SW 1271 (cell line): ENCODE measurements at regions not wholly inside any gene's neighbourhood (a gene's known extent, or its start where the extent isn't known, plus 50 kb on each side); places are given as distances from the start of the nearest gene placed in this dataset.
"Not testable (repeated sequence)": the region's sequence is repeated elsewhere in the genome, so short reads cannot be mapped to it uniquely, and the experiment has no call there.

ENCODE experiments used
- DNase-seq, 2 experiments: peaks; one replicate each; lab custom pipeline; 2025; lab: John Stamatoyannopoulos, UW

- DNase-seq, result no peak
These were observed 628.0 kb downstream of the TMEM114 start for GRCh38 chr16:7962091-7962879.

DNA sequence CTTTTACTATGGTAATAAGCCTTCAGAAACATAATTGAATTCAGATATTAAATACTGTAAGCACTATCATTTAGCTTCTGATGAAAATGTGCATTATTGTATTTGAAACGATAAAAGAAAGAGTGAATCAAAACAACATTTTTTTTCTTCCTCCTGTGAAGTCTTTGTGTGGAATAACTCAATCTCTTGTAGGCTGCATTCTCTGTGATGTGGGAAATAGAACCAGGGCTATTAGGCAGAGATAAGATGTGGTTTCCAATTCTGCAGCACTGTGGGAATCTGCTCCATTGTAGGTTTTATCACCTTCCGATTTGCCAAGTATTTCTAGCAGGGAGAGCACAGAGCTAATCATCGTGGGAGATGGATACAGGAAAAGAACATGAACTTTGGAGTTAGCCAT is 624.5 kb downstream of the RBFOX1 start:
- no peak for DNase-seq

DNA sequence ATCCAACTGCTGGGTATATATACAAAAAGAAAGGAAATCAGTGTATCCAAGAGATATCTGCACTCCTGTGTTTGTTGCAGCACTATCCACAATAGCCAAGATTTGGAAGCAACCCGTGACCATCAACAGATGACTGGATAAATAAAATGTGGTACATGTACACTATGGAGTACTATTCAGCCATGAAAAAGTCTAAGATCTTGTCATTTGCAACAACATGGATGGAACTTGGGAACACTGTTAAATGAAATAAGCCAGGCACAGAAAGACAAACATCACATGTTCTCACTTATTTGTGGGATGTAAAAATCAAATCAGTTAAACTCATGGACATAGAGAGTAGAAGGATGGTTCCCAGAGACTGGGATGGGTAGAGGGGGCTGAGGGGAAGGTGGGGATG is 620.7 kb downstream of the RBFOX1 start:
- DNase-seq, result no peak

- no peak for DNase-seq
These were observed 613.5 kb downstream of the RBFOX1 start for GRCh38 chr16:7946142-7946541.

GRCh38 chr16:7938175-7938574 is 605.5 kb downstream of the RBFOX1 start:
- no peak for DNase-seq

DNA sequence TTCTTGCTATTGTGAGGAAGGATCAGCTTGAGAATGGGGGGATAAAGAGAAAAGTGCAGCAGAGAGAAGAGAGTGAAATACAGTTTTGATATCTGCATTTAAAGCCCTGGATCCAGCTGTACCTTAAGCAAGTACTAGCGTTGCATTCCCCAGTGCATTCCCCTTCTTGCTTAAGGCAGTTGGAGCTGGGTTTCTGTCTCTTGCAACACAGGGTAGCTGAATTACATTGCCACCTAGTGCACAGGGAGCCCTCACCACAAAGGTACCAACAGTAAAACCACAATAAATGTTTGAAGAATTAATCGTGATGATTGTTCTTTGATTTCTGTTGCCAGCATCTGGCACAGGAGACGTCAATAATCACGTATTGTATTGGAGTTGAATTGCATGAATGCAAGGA is 588.7 kb downstream of the RBFOX1 start:
- DNase-seq, result no peak

- no peak for DNase-seq
These were observed 587.1 kb downstream of the RBFOX1 start for GRCh38 chr16:7919782-7920181.

DNA sequence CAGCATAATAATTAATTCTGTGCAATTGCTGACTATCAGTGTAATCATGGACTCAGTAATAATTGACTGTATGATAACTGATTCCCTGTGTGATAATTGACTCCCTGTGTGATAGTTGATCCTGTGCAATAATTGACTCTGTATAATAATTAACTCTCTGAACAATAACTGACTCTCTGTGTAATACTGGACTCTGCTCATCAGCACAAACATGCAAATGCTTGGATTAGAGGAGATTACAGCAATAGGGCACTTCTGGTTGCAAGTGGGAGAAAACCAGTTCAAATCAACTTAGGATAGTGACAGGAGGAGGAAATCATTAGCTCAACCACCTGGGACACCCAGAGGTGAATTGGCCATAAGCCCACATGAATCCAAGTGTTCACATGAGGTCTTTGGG is 582.1 kb downstream of the RBFOX1 start:
- DNase-seq, result no peak

DNA sequence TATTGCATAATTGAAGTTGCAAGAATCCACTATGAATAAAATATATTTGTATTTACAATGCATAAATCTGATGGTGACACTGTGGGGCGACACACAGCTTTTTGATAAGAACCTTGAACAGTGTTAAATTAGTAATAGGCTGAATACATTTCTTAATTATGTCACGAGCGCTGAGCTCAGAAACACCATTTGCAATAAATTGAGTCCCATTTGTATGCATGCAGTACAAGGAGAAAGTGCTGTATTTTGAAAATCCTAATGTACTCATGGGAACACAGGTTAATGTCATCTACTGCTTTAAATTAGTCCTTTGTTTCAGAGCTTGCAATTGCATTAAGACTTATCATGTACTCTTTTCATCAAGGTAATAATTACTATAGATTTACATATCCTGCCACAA is 579.5 kb downstream of the RBFOX1 start:
- DNase-seq, result no peak

GRCh38 chr16:7910116-7910515 is 577.5 kb downstream of the RBFOX1 start:
- no peak for DNase-seq

DNA sequence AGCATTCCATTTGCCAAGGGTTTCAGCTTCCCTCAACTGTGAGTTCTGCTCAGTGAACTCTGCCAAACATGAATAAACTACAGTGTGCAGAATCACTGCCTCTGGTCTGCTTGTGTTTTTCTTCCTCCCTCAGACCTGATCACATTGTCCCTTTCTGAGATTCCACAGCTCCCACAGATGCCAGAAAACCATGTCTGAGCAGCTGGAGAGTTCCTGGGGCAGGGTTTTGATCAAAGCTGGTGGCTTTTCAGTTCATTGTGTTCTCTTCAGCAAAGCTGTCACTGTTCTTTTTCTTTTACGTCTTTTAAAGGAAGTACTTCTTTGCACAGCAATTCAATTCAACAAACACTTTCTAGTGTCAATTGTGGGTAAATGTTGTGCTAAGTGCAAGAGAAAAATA is 555.8 kb downstream of the RBFOX1 start:
- no peak for DNase-seq

GRCh38 chr16:7887316-7887715 is 554.7 kb downstream of the RBFOX1 start:
- no peak for DNase-seq

DNA sequence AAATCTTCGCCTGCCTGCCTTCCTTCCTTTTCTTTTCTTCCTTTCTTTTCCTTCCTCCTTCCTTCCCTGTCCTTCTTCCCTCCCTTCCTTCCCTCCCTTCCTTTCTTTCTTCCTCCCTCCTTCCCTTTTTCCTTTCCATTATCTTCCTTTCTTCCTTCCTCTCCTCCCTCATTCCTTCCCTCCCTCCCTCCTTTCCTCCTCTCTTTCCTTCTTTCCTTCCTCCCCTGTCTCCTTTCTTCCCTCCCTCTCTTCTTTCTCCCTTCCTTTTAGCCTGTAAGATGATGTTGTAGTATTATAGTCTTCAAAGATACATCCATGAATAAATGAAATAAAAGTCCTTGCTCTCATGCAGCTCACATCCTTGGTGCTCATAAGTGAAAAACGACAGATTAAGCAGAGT is 539.3 kb downstream of the RBFOX1 start:
- DNase-seq, result no peak

DNA sequence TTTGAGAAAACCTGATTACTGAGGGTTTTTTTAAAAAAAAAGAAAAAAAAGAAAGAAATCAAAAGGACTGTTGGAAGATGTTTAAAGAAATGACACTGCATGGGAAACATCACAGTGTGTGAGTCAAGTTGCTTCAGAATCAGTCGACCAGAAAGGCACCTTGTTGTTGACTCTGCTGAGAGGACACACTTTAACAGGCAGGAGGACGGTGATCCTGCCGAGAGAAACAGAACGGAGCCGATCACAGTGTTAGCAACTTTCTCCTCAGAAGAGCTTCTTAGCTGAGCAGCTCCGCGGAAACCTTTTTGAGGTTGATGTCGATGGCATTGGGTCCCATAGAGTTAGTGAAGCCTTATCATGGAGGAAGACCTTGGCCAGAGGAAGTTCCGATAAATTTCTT is 538.7 kb downstream of the RBFOX1 start:
- DNase-seq, result no peak

DNA sequence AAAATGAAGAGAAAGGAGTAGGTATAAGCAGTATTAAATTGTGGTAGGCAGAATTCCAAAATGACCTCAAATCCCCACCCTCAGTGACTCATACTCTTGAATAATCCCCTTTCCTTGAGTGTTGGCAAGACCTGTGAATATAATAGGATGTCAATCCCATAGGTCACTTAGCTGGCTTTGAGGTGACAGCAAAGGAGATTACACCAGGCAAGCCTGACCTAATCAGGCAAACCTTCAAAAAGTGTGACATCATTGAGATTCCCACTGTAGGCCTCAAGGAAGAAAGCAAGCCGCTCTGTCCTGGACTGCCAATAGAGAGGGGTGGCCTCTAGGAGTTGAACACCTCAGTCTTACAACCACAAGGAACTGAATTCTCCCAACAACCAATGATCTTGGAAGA is 535.2 kb downstream of the RBFOX1 start:
- no peak for DNase-seq

DNA sequence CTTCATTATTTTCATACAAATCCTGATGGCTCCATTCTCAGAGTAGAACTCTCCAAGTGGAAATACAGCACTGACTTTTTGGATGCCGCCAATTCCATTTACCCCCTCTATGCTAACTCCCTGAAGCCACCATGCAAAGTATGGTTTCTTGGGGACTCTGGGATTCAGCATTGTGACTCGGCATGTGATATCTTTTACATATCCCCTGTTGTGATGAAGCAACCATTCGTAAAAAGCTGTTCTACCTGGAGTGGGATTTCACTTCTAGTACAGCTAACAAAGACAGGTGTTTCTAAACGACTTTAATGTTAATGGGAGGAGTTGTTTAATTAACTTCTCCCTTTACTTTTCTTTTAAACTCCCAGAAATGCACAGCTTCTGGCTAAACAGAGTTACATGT is 533.5 kb downstream of the RBFOX1 start:
- no peak for DNase-seq

DNA sequence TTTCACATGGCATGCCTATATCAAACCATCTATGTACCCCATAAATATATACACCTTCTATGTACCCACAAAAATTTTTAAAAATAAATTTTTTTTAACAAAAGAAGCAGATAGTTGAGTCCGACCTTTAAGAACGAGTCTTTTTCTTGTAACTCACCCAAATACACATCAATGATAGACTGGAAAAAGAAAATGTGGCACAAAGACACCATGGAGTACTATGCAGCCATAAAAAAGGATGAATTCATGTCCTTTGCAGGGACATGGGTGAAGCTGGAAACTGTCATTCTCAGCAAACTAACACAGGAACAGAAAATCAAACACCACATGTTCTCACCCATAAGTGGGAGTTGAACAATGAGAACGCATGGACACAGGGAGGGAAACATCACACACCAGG is 532.7 kb downstream of the RBFOX1 start:
- not testable (repeated sequence) for DNase-seq

DNA sequence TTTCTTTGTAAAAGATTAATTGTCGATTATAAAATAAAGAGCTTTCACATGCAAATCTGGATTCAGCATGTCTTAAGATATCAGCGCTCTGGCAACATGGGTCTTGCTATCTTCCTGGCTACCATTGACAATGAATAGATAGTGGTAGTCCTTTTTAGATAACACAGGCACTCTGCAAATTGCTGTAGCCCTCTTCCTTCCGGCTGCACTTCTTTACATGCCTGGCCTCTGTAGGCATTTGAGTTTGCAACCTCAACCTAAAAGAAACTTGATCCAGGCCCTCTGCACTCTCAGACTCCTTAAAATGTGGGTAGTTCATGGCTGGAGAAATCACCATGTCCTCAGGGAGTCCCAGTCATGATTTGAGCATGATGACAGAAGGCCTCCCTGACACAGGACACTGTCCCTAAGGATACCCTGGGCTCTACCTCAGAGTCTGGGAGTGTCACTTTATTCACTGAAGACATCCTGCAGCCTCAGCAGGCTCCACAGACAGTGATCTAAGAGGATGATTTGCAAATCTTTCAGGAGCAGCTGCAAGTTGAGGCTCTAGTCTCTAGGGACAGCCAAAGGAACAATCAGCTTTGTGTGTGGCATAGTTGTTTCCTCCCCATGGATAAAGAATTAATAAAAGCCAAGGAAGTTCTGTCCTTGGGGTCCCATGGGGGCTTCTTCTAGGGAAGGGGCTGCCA is 529.4 kb downstream of the RBFOX1 start:
- no peak for DNase-seq

GRCh38 chr16:7853197-7853596 is 520.6 kb downstream of the RBFOX1 start:
- DNase-seq, result no peak

GRCh38 chr16:7849841-7850240 is 517.2 kb downstream of the RBFOX1 start:
- no peak for DNase-seq

DNA sequence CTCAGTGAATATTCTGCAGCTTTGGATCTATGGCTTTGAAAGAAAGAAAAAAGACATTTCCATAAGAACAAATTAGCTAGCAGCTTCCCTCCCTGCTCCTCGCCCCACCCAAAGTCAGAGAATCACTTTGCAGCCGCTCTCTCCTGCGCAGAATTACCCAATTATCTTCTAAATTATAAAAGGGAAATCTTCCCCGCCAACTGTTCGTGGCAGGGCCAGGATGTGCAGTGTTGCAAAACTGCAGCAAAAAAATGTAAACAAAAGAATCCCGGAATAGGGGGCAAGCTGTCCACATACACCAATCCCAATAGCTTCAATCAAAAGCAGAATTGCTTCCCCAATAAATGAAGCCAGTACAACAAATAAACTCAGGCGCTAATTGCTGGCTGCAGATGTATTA is 510.6 kb downstream of the RBFOX1 start:
- no peak for DNase-seq

GRCh38 chr16:7839568-7839967 is 506.9 kb downstream of the RBFOX1 start:
- DNase-seq, result no peak

DNA sequence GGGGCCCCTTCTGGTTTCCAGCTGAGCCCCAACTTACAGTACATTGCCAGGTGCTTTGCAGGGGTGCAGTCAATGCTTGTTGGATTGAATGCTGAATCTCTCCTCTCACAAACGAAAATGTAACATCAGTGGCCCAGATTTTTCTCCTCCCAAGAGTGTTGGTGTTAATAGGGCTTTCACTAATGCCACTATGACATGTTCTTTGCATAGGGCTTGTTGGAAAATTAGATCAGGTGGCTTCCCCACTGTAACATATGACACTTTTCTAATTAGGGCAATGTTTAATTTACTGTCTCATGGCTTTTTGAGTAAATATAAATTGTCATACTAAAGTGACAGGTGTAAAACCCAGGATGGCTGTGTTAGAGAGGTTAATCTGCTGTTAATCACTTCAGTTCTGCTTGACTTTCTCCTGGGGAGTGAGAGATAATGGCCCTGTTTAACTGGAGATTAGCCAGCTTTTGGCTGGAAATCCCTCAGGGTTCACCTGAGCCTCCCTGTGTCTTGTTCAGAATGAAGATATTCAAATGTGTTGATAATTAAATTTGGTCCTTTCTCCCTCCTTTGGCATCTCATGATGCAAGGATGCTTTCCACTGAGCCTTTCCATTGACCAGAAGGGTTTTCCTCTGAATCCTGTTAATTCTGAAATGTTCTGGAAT is 502.3 kb downstream of the RBFOX1 start:
- no peak for DNase-seq
